HG03175 (cell line): ENCODE measurements at regions not wholly inside any gene's neighbourhood (a gene's known extent, or its start where the extent isn't known, plus 50 kb on each side); places are given as distances from the start of the nearest gene placed in this dataset.

Experiments
- ATAC-seq: cut with Tn5 transposase; IDR thresholded peaks from one replicate; pipeline ENCODE4 v1.9.1; 2021; ENCODE audit warnings: mild to moderate bottlenecking, moderate library complexity; ENCODE audit not compliant: unreplicated experiment

DNA sequence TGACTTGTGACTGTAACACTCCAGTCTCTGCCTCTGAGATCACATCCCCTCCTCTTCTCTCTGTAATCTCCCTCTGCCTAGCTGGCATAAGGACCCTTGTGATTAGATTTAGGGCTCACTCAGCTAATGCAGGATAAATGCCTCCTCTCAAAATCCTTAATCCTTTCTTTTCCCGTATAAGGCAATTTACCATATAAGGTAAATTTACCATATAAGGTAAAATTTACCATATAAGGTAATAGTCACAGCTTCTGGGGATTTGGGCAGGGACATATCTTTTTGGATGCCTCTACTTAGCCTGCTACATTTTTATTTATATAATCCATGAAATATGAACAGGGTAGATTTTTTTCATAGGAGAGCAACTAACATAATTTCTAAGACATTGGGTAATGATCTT lies 318.0 kb upstream of the PUM3 start:
- ATAC-seq = no peak

DNA sequence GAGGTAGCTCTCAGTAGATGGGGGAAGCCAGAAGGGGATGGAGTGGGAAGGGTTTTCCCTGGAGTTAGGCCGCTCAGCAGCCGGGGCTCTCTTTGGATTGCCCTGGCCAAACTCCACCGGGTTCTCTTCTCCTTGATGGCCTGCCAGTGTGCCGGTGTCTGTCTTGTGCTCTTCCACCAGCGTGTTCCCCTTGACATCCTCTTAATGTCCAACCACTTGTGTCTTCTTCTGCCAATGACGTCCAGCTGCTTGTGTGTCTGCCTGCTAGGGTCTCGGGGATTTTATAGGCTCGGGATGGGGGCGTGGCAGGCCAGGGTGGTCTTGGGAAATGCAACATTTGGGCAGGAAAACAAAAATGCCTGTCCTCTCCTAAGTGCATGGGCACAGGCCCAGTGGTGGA lies 313.1 kb upstream of the PUM3 start:
- no peak for ATAC-seq

DNA sequence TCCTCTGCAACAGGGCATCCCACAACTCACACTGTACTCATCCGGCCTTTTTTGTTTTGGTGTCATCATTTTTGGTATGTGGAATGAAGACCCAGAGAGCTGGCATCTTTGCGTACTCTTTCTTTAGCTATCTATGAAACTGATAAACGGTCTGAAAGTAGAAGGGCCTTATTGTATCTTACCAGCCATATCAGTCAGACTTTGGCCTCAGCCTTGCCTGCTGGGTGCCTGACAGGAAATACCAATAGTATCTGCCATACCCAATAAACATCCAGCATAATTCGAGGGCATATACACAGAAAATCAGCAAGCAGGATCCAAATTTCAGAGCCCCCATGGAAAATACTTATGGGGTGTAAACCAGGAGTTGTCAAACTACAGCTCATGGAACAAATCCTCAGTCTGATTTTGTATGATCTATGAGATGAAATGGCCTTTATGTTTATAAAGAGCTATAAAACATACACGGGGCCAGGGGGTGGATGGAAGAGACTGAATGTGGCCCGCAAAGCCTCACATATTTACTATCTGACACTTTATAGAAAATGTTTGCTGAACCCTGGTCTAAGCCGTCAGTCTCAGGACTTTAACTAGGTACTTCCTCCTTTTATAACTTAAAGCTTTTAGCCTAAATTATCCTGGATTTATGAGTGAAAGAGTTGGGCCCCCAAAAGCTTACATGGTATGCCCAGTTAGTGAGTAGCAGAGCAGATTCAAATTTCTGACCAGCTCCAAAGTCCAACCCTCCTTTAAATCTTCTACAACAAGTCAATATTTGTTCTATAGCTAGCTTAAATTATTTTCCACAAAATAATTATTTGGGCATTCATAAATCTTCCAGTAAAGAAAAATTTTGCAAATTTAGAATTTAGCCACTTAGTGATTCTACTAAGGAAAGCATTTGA lies 308.0 kb upstream of the PUM3 start:
- ATAC-seq = no peak

DNA sequence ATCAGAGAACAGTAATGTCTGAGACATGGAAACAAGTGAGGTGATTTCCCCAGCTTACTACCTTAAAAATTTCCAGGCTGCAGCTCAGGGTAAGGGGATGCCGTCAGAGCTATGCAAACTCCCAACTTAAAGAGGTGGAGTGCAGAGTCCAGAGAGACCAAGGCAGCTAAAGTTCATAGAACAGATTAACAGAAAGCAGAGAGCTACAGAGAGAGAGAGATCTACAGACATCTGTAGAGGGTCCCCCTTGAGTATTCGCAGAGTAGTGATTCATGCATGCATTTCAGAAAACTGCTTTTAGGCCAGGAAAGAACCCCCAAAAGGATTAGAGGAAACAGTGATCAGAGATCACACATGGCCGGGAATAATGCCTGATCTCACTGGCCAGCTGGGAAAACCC lies 306.2 kb upstream of the PUM3 start:
- no peak for ATAC-seq

DNA sequence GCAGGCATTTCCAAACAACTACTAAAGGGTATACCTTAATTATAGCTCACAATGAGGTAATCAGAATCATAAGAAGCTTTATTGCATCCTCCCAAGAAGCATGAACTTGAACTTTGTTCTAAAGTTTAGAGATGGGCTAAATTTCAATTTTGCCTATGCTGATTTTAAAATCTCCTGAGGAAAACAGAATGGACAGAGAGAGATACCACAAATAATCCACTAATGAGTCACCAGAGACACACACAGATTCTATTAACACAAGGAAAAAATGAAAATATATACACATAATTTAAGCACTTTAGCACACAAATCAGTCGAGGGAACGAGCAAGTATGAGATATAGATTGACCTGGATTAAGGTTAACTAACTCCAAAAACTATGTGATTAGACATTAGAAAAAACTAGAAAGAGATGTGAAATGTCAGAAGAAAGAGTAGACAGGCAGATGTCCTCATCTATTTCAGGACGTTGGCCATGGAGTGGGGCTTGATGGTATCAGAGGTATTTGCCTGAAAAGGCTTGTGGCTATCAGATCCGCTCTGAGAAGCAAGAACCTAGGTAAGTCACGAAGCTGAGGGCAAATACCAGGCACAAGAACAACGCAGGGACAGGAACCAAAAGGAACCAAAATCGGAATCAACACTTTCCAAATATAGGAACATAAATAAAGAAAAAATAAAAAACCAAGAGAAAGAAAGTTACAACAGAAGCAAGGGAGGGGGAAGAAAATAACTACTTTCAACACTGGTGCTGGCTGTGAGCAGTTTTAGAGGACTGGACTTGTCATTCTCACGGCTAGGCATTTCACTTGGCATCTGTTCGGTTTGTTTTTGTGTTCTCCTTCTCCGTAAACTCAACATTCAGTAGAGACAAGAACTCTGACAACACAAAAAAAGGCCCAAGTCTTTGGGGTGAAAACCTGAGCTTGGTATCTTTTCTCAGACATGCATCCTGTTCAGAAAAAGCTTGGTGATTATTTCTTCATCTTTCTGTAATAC lies 294.6 kb upstream of the PUM3 start:
- ATAC-seq = no peak

DNA sequence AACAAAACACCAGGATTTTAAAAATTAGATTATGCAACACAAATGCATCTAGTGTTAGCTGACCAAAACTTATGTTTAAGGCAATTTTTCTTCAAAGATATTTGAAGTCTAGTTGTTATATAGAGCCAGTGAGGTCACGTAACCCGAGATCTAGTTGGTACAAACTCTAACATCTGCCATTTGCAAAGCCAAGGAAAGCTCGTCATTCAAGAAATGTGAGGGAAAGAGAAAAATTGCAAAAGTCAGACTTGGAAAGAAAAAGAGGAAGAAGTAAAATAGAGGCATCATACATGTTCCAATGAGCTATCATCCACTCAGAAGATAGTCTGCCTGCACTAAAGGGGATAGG lies 293.4 kb upstream of the PUM3 start:
- ATAC-seq = no peak

DNA sequence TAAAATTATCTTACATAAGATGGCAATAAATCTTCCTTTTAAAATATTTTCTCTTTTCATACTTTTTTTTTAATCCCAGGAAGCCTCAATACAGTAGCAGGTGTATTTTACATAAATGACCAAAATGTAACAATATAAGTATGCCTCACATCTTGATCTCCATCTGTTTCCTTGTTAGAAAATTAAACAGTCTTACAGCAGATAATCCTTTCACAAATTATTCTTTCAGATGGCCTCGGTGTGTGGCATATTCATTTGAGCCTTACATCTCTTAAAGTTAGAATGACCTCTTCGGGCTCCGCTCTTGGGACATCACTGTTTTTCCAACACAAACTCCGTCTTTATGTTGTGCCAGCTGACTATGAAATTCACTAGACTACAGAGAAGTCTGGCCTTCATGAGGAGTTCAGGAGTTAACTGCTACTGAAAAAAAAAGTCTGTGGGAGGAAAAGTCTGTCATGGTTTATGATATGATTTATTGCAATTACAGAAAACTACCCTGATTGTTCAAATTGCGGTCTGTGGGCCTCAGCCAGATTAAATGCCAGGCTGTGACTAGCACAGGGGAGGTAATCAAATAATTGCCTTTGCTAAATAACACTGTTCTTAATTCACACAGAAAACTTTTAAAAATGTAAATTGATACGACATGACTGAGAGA lies 292.9 kb upstream of the PUM3 start:
- no peak for ATAC-seq

DNA sequence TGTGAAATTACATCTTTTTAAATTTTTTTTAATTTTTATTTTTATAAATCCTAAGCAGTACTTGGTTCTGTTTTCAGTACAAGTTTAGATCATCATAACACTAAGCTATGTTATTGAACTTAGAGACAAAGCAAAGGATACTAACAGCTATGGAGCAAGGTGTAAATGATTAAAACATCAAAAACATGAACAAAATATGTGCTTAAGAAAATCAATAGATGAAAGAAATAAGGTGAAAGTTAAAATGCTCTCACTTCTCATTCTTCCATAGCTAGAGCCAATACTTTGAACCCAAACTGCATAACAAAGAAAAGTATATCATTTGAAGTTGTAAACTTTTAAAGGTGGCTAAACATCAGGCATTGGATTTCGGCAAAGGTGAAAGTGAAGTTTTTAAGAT lies 292.3 kb upstream of the PUM3 start:
- no peak for ATAC-seq

DNA sequence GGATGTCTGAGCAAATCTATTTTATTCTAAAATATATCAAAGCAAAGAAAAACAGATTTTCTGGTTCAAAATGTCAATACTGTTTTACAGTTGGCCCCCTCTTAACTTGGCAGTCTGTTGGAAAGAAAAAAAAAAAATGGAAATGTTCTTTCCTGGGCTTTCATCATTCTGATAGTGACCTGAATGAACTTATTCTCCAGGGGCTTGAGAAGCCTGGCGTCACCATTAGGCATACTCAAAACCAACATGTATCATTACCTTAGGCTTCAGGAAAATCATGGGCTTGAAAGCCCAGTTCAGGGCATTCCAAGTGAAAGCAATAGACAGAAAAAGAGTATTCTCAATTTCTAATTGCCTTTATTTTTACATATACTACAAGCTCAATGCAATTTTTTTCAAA lies 283.7 kb upstream of the PUM3 start:
- no peak for ATAC-seq

DNA sequence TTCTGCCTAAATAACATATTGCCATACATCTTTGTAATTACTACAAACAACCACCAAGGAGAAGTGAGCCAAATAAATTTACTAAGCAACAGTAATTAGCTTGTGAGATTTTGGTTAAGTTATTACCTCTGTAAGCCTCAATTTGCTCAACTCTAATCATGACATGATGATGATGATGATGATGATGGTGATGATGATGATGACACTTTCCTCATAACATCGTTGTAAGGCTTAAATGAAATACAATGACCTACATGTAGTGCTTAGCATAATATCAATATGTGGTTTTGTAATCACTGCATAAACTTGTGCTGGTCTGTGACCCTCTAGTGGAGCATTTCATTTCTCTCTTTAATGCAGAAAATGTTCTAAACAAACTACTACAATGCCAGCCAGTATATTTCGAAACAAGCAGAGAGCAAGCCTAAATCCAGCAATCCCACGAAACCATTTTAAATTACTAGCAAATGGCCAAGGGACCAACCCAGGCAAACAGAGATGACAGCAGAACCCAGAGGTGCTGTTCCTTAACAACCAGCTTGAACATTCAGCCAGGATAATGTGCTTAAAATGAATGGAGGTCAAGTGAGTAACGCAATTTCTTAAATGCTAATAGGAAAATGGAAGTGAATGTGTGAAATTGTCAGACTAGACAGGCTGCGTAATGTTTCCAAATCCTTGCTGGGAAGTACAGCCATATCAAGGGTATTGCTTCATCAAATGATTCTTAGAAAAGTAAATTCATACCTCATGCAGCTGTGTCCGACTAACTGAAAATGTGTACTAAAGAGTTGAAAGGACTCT lies 281.9 kb upstream of the PUM3 start:
- ATAC-seq = no peak

DNA sequence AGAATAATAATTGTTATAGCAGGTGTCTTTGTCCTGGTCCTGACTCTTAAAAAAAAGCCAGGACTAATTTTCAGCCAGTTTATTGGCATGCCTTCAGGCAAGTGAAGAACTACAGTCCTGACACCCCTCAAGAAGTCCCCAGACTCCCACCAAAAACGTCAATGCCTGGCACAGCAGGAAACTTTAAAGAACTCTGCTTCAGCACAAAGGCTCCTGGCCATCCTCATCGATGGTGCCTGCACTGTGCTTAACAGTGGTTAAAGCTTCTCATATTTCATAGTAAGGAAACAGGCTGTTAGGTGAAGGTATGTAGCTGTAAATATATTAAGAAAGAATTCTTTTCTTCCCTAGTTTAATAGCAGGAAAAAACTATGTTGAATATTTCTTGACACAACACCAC lies 280.1 kb upstream of the PUM3 start:
- ATAC-seq = no peak

DNA sequence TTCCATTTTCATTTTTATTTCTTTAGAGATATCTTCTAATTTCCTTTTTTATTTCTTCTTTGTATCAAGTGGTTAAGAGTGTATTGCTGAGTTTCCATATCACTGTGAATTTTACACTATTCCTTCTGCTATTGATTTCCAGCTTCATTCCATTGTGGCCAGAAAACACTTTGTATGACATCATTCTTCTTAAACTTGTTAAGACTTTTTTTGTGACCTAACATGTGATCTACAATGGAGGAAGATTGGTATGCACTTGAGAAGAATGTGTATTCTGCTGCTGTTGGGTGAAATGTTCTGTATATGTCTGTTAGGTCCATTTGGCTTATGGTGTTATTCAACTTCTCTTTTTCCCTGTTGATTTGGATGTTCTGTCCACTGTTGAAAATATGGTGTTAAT lies 274.2 kb upstream of the PUM3 start:
- no peak for ATAC-seq

DNA sequence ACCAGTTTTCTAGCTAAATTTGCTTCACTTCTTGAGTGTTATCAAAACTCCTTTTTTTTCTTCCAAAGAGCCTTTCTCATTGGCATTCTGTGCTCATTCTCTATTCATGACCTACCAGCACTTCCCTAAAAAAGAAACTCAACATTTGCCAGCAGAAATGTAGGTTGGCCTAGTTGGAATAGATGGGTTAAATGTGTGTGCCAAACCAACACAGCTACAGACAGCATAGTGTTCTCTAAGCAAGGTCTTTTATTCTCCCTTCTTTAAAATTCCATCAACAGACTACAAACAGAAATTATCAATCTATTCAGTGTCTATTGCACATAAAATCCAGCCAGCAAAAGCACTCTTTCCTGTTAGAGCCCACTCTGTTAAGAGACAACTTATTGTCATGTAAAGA lies 255.8 kb upstream of the PUM3 start:
- ATAC-seq = no peak

DNA sequence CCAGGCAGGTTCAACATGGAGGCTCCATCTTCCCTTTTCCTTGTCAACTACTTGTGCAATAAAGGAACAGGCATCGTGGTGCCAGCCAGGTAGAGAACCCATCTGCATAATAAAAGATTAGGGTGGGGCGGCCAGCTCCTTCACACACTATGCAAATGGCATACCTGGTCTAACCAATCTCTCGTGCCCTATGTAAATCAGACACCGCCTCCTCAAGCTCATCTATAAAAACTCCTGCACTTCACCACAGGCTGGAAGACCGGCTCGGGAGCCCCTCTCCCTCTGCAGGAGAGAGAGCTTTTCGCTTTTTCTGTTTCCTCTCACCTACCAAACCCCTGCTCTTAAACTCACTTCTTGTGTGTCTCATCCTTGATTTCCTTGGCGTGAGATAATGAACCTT lies 244.3 kb upstream of the PUM3 start:
- no peak for ATAC-seq

DNA sequence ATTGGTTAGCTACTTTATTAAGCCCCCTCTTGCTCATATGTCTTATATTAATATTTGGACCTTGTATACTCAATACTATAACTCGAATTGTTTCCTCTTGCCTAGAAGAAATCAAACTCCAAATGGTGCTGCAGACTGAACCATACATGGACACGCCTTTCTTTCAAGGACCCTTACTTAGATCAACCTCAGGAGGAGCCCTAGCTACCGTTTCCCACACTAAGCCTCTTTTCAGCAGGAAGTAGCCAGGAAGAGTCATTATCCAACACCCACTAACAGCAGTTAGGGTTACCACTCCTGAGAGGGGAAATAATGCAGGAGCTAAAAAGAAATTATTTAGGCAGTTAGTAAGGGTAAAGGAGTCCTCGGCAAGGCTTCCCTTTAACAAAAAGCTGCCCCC lies 243.8 kb upstream of the PUM3 start:
- ATAC-seq = no peak

DNA sequence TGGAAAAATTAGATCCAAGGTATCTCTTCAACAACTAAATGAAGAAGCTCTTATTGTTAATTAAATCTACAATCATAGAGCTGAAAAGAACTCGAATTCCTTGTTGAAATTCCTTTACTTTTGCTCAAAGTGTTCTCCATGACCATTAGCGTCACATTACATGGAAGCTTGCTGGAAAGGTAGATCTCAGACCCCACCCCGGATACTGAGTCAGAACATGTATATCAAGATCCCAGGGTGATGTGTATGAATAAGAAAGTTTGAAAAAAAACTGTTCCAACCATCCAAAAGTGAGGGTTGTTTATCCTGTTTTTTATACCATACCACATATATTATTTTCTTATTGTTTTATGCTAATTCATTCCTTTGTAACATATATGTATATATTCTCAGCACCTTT lies 237.1 kb upstream of the PUM3 start:
- no peak for ATAC-seq

DNA sequence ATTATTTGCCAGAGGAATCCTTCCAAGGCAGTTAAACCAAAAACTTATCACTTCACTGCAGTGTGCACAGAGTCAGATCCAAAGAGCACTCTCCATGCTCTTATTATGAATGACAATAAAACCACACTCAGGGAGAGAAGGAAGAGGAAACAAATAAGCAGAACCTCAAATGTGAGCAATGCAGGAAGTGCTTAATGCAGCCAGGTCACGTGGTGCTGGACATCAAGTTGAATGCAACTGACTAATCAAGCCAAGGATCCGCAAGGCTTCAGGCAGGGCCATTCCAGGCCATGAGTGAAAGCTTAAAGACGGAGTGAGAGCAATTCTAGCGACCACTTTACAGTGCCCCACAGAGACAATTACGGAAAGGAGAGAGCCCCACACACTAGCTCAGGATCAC lies 230.4 kb upstream of the PUM3 start:
- ATAC-seq = no peak

DNA sequence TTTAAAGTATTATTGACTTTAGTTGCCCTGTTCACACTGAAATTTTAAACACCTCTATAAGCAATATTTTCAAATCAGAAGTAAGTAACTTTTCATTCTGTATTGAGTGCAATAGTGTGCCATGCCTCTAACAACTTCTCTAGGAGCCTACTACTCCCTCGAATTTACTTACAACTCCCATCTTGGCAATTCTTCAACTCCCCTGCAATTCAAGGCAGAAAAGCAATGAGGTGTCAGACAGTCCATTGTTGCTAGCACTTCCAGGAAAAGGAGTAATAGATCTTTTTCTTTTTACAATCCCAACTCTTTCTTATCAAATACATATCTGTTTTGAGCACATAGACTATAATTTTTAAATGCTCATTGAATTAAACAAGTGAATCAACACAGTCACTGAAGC lies 222.7 kb upstream of the PUM3 start:
- no peak for ATAC-seq

DNA sequence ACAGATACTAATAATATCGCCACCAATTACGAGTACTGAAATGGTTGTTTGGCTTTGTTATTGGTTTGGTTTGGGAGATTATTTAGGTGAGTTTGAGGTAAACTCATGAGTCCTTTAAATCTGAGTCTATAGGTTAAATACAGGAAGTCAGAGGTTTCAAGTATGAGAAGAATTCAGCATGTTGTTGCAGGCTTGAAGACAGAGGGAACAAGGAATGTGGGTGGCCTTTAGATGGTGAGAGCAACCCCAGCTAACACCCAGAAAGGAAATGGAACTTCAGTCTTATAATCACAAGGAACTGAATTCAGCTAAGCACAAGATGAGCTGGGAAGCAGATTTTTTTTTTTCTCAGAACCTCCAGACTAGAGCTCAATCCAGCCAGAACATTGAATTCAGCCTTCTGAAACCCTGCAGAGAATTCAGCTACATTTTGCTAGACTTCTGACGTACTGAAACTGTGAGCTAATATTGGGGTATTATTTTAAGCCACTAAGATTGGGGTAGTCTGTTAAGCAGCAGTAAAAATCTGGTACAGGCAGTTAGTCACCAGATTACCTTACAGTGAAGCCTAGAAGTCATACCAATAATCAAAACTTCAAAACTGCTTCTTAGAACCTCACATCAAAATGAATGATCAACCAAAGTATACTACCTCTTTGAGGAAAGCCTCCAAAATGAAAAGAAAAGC lies 216.0 kb upstream of the PUM3 start:
- no peak for ATAC-seq

DNA sequence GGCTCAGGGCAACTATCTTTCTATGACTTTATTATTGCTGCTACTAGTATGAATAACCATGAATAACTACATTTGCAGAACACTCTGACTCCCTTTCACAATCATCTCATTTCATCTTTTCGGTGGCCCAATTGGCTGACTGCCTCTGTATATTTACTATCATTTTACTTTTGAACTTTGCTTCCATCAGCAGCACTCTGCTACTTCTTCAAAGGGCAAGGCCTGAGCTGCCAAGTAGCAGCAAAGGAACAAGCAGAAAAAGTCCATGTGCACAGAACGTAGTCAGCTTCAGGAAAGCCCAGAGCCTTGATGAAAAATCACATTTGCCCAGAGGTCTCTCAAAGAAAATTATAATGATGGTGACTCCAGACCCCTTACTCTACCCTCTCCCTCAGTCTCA lies 214.5 kb upstream of the PUM3 start:
- ATAC-seq = no peak
